ENCODE measurements at regions not wholly inside any gene's neighbourhood (a gene's known extent, or its start where the extent isn't known, plus 50 kb on each side); places are given as distances from the start of the nearest gene placed in this dataset.

DNA sequence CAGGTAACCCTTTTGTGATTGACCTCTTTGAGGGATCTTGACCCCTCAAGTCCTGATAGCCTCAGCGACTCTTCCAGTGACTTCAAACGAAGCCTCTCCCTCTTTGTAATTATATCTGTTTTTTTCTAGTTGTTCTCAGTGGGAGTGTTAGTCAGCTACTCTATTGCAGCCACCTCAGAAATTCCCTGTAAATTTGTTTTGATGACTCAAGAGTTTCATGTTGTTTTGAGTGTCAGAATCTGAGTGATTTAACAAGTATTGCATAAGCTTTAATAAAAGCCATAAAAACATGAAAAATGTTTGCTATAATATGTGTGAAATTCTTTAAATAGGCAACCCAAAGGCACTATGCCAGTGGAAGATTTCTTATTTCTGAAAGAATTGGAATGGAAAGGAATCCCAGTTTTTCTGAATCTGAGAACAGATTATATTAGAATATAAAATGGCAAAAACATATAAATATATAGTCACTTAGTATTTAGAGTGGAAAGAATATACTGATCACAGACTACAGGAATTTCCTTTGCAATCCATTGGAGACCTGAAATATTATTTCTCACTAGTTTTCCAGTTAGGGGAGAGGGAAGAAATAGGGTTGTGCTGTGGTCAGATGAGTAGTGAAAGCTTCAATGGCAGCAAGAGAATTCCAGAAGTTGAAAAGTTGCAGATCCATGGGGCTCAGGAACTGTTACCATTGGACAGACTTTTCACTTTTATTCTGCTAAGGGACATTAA lies 94.4 kb upstream of the SEMA3C start:
- TF ChIP-seq CTCF (IDR thresholded peaks at IDR 0.05; ENCODE audit: low read depth, low read length, missing control alignments): no peak
- DNase-seq (ENCODE audit: low read depth): peak; percentile 37
- in situ Hi-C loops (cut with HindIII; ENCODE audit: low sequenced_read_pairs): no loop called here
- H3K4me3 ChIP-seq (ENCODE audit: low read depth, low read length): no peak overlapping the region

DNA sequence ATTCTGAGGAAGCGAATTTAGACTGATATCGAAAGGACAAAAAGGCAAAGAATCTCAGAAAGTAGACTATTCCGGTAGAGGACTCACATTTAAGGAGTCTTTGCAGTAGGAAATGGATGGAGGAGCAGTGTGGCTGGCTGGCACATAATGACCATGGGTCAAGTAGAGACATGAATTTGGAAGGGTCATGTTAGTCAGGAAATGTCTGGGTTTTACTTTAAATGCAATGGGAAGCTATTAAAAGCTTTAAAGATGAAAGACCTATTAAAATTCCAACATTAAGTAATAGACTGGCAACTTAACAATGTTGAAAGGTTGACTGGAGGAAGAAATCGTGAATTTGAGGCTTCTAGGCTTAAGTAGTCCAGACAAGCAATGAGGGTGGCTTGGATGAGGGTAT lies 90.0 kb upstream of the SEMA3C start:
- no peak for DNase-seq (ENCODE audit: low read depth)
- H3K4me3 ChIP-seq (ENCODE audit: low read depth, low read length): no peak overlapping the region
- TF ChIP-seq CTCF (IDR thresholded peaks at IDR 0.05; ENCODE audit: low read depth, low read length, missing control alignments): no peak
- in situ Hi-C loops (cut with HindIII; ENCODE audit: low sequenced_read_pairs): no loop called here

DNA sequence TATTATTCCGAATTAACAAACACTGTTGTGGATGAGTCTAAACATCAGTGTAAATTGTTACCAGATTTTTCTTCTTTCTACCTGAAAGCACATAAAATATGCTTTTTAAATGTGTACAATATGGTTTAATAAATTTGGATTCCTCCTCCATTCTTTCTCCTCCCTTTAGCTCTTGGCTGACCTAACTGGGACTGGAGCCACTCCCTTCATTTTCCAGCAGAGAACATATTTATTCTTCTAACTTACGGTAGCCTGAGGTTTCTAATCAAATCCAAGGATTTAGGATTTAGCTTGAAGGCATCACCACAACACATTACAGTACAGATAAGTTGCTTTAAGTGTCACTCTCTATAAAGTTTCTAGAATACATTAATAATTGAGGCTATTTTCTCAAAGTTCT lies 88.2 kb upstream of the SEMA3C start:
- no peak overlapping the region for H3K4me3 ChIP-seq (ENCODE audit: low read depth, low read length)
- in situ Hi-C loops (cut with HindIII; ENCODE audit: low sequenced_read_pairs): no loop called here
- no peak for TF ChIP-seq CTCF (IDR thresholded peaks at IDR 0.05; ENCODE audit: low read depth, low read length, missing control alignments)
- no peak for DNase-seq (ENCODE audit: low read depth)

DNA sequence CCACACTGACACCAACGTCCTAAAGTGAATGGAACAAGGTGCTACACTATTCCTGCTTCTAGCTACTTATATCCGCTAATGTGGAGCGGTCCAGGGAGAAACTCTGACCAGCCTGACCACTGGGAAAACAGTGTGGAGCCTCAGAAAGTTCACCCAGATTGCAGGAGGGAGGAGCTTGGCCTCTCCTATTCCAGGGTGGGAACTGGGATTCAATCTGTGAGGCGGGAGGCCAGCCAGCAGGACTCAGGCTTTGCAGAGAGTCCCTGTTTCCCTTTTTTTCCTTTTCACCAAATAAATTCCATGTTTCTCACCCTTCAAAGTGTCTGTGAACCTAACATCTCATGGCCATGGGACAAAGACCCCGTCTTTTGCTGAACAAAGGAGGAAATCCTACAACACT lies 86.4 kb upstream of the SEMA3C start:
- DNase-seq (ENCODE audit: low read depth): no peak
- no peak overlapping the region for H3K4me3 ChIP-seq (ENCODE audit: low read depth, low read length)
- TF ChIP-seq CTCF (IDR thresholded peaks at IDR 0.05; ENCODE audit: low read depth, low read length, missing control alignments): no peak
- in situ Hi-C loops (cut with HindIII; ENCODE audit: low sequenced_read_pairs): no loop called here

- DNase-seq (ENCODE audit: low read depth): no peak
- TF ChIP-seq CTCF (IDR thresholded peaks at IDR 0.05; ENCODE audit: low read depth, low read length, missing control alignments): no peak
- H3K4me3 ChIP-seq (ENCODE audit: low read depth, low read length): no peak overlapping the region
- in situ Hi-C loops (cut with HindIII; ENCODE audit: low sequenced_read_pairs): no loop called here
Measured at GRCh38 chr7:81004098-81004497, 85.2 kb upstream of the SEMA3C start.

DNA sequence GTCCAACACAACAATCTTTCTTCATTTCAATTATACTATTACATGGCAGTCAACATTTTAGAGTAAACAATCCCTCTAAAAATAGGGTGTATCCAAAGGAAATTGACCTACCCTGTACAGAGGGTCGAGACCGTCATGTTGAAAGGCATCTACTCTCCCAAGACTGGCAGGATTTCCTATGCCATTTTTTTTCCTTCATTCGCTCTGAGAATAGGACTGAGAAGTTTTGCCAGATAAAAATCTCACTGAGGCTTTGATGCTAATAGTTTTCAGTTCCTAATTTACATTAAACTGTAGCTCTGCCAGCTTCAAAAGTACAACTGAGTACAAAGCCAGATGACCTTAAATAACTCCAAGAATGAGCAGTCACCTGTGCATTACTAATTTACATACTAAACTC lies 84.5 kb upstream of the SEMA3C start:
- in situ Hi-C loops (cut with HindIII; ENCODE audit: low sequenced_read_pairs): no loop called here

More for the DNA sequence above, 84.5 kb upstream of the SEMA3C start:
- DNase-seq (ENCODE audit: low read depth): no peak
- H3K4me3 ChIP-seq (ENCODE audit: low read depth, low read length): no peak overlapping the region
- no peak for TF ChIP-seq CTCF (IDR thresholded peaks at IDR 0.05; ENCODE audit: low read depth, low read length, missing control alignments)

Data from astrocyte of the cerebellum (primary cell).